C4-2B (cell line): ENCODE measurements at regions not wholly inside any gene's neighbourhood (a gene's known extent, or its start where the extent isn't known, plus 50 kb on each side); places are given as distances from the start of the nearest gene placed in this dataset.

Experiments used
- H3K27ac ChIP-seq: fragments of 450-650 bp; 2 replicates; pipeline ENCODE4 v1.5.1; 2017
- CTCF ChIP-seq: fragments of 450-650 bp; conservative IDR thresholded peaks from 2 replicates; pipeline ENCODE4 v1.5.1; 2017; ENCODE audit warnings: mild to moderate bottlenecking
- ZFX ChIP-seq: fragments of 450-650 bp; IDR thresholded peaks from 2 replicates; pipeline ENCODE4 v1.6.1; 2017

GRCh38 chr12:124726596-124727263 lies 136.9 kb downstream of the SCARB1 start:
- H3K27ac ChIP-seq = no peak overlapping the region
- TF ChIP-seq CTCF = no peak
- no peak for TF ChIP-seq ZFX

GRCh38 chr12:124725597-124726237 lies 137.9 kb downstream of the SCARB1 start:
- H3K27ac ChIP-seq = no peak overlapping the region
- TF ChIP-seq ZFX = no peak
- TF ChIP-seq CTCF = no peak

GRCh38 chr12:124725099-124725498 lies 138.6 kb downstream of the SCARB1 start:
- TF ChIP-seq CTCF (no peak), ZFX (no peak)
- no peak overlapping the region for H3K27ac ChIP-seq

GRCh38 chr12:124722878-124723277 lies 140.8 kb downstream of the SCARB1 start:
- H3K27ac ChIP-seq = no peak overlapping the region
- TF ChIP-seq CTCF (no peak), ZFX (no peak)

GRCh38 chr12:124721501-124722162 lies 142.0 kb downstream of the SCARB1 start:
- peak overlapping the region; percentile 81 for H3K27ac ChIP-seq
- TF ChIP-seq CTCF (no peak), ZFX (no peak)

GRCh38 chr12:124720681-124721500 lies 142.8 kb downstream of the SCARB1 start:
- H3K27ac ChIP-seq = peak overlapping the region; percentile 81
- TF ChIP-seq ZFX (no peak), CTCF (no peak)
